Fibroblast of skin of right quadriceps (primary cell): ENCODE measurements at regions not wholly inside any gene's neighbourhood (a gene's known extent, or its start where the extent isn't known, plus 50 kb on each side); places are given as distances from the start of the nearest gene placed in this dataset.
"Not testable (repeated sequence)": the region's sequence is repeated elsewhere in the genome, so short reads cannot be mapped to it uniquely, and the experiment has no call there.

Source experiments
- DNase-seq: peaks from one replicate; pipeline ENCODE4 v3.0.0-alpha.2; 2013

DNA sequence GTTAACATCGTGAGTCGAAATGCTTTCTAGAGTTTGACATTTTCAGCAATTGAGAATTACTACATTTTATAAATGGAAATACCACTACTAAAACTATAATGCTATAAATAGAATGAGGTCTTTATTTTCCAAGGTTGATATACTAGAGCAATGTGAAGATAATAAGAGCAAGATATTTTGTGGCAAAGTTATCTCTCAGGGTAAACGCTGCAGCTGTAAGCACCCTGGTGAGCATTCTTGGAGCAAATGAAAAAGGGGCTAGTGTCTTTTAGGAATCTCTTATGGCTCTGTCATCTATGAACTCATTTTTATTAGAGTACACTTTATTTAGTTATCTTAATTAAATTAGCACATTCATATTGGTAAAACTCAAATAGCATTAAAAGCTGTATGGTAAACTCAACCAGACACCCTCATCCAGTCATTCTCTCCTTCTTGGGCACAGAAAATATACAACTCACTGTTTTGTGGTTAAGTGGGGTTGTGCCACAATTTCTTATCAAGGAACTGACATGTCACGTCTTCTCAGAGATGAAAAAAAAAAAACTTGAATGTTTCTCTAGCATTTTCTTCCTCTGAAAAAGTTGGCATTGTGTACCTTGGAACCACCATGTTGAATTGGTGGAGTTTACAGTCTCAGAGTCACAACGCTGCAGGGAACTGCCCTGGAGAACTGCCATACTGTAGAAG lies 289.5 kb upstream of the PFKP start:
- DNase-seq = no peak

DNA sequence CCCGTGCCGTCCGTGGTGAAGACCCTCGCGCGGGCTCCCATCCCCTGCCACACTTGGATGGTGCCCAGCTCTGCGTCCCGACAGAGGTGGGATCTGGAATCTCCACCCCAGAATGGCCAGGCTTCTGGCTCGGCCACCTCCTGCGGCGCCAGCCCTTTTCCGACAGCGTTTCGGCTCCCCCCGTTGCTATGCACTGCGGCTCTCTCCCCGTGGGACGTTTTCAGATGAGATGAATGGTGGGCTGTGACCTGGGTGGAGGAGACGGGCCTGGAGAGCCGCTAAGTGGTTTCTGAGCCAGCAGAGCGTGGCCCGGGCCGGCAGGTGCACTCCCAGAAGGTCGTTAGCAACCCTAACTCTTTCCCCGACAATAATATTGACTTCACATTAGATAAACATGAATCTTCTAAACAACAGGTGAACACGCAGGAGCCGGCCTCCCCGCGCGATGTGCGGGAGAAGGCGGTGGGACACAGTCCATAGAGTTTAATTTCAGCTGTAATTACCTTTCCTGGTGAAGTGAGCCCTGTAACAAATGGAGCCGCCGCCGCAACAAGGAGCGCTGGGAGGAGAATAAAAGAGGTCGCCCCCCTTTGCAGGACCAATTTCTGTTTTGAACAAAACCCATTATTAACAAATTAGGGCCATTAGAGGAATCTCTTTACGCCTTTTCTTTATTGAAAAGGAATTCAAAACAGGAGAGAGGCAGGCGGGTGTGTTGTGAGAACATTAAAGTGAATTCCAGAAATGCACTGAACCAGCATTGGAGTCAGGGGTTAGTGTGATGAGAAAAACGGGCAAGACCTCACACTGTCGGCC lies 294.3 kb upstream of the PFKP start:
- DNase-seq = no peak

DNA sequence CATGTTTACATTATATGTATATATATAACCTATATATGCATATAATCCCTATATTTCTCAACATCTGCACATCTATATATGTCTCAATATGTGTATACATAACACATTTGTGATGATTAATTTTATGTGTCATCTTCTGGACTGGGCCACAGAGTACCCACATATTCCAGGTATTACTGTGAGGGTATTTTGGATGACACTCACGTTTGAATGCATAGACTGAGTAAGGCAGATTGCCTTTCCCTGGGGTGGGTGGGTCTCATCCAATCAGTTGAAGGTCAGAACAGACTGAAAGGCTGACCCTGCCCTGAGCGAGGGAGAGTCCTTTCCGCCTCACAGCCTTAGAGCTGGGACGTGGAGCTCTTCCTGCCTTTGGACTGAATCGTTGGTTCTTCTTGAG lies 295.2 kb upstream of the PFKP start:
- no peak for DNase-seq

DNA sequence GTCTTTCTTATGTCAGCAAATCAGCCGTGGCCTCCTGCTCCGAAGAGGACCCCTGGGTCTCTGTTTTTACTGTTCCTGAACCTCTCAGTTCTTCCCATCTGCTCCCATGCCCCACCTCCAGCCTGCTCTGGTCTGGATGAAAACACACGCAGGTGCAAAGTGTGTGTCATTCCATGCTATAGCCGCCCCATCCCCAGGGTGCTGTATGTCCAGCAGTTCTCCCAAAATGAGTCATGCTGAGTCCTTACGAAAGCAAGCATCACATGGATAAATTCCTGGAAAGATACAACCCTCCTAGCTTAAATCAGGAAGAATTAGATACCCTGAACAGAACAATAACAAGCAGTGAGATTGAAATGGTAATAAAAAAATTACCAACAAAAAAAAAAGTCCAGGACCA lies 300.1 kb upstream of the PFKP start:
- DNase-seq = not testable (repeated sequence)

DNA sequence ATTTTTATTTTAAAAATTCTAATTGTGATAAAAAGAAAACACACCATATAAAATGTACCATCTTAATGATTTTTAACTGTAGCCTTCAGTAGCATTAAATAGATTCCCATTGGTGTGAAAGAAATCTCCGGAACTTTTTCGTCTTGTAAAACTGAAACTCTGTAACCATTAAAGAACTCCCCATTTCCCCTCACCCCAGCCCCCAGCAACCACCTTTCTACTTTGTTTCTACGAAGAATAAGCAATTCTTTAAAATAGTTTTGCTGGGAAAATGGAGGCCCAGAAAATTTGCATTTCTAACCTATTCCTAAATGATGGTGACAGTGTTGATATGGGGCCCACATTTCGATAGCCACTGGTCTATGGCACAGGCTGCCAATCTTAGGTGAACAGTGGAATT lies 305.4 kb upstream of the PFKP start:
- no peak for DNase-seq

DNA sequence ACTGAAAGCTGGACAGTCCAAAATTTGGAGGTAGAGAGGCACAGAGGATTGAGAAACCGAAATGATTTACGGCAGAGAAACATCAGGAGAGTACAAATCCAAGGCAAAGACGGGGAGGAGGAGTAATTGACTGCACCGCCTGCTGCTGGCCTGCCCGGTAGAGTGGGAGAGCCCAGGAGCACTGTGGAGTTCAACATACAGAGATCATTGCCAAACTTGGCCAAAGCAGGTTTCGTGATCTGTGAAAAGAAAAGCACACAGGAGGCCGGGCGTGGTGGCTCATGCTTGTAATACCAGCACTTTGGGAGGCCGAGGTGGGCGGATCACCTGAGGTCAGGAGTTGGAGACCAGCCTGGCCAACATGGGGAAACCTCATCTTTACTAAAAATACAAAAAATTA lies 306.0 kb upstream of the PFKP start:
- no peak for DNase-seq

DNA sequence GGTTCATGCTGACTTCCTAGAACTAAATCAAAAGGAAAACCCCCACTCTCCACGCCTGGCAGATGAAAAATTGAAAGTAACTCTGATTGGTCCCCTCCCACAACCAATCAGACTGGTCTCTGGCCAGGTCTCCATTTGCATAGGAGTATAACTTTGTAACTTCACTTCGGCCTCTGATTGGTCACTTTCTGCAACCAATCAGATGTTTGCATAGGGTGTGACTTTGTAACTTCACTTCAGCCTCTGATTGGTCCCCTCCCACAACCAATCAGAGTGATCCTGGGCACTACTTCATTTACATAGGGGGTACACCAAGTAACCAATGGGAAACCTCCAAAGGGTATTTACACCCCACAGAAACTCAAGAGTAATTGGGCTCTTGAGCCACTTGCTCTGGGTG lies 306.6 kb upstream of the PFKP start:
- no peak for DNase-seq

DNA sequence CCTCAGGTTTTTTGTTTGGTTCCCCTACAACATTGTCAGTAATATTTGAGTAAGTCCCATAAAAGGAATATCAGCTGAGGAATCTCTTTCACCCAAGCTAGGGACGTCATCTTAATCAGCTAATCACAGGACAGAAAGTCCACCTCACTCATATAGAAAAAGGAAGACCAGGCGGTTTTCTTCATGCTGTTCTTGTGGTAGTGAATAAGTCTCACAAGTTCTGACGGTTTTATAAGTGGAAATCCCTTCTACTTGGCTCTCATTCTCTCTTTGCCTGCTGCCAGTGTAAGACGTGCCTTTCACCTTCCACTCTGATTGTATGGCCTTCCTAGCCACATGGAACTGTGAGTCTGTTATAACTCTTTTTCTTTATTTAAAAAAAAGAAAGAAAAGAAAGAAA lies 308.1 kb upstream of the PFKP start:
- DNase-seq = no peak

DNA sequence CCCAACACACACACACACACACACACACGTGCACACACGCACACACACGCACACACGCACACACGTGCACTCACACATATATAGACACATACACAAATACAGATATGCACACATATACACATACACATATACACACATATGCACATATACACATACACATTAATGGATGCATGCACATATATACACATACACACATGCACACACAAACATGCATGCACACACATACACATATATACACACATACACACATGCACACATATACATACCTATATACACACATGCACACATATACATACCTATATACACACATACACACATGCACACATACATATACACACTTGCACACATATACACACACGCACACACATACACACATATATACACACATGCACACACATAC lies 312.4 kb upstream of the PFKP start:
- no peak for DNase-seq

DNA sequence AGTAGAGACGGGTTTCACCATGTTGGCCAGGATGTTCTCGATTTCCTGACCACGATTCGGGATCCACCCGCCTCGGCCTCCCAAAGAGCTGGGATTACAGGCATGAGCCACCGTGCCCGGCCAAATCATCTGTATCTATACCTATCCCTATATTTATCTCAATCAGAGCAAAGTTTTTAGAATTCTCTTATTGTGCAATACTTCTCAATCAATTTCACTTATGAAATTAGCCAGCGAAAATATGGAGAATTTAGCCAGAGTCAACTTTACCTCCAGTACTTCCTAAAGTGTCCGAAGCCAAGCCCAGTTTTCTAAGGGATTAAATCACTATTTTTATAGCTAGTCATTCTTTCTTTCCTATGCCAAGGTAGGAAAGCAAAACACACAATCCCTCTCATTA lies 319.1 kb upstream of the PFKP start:
- DNase-seq = no peak

DNA sequence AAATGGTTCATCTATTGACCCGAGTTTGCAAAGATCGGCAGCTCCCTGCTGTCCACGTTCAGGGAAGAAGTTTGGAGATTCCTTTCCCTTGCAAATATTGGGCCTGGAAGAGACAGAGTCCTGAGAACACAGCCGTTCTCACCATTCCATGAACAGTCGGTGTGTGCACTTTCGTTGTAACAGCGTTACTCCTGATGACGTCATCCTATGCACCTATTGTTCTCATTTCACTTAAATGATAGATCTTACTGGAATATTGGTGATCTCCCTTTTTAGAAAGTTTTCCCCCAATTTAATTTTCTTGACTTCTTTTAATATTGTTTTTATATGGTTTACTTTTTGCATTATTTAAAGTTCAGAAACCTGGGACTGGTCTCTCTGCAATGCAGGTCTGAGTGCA lies 320.7 kb upstream of the PFKP start:
- DNase-seq = no peak

DNA sequence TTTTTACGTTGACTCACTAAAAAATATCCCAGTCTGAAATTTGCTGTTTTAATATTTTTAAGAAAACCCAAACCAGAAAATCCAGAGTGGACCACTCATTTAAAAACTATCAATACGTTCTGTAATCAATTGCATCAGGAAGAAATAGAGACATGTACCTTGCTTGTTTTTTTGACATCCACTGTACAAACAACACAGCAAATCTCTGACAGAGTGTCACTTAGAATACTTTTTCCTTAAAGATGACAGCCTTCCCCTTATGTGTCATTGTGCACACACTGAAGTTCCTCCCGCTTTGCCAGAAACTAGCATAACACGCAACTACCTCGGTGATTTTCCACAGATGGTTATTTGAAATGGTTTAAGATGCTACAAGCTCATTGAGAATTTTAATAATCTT lies 321.7 kb upstream of the PFKP start:
- no peak for DNase-seq

DNA sequence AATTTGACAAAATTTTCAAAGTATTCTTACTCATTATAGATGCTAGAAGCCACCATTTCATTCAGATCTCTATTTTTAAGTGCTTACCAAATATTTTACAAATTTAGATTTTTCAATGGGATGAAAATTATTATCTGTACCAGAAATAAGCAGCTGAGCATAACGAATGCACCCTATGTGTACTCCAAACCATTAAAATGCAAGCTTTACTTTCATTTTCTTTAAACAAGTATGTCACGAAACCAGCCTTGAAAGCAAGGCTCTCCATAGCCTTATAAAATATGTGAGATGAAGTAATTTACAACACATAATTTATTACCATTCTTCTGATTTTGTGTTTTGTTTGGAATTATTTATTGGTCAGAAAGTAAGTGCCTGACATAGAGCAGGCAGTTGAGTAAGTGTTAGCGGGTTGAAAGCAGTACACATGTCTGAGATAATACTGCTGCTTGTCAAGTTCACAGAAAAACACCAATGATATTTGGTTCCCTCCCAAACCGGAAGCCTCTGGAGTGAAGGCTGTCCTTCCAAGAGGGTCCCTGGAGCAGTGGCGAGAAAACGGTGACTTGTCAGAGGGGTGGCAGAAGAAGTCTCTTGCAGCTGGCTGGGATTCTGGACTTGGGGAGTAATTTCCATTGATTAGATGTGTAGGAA lies 322.7 kb upstream of the PFKP start:
- DNase-seq = no peak

DNA sequence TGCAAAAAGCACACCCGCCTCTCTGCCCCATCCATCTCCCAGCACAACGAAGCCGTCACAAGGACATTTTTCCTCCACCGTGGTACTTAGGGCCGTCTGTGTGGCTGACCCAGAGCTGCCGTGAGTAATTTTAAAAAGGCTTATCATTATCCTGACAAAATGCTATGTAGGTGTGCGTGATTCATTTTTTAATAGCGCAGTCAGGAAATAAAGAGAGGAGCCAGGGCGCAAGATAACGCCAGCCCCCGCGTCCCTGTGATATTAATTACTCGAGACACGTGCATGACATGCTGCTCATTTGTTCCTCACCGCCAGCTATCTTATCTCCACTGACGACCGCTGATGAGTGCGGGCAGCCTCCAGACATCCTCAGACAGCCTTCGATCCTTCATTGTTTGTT lies 332.7 kb upstream of the PFKP start:
- no peak for DNase-seq

DNA sequence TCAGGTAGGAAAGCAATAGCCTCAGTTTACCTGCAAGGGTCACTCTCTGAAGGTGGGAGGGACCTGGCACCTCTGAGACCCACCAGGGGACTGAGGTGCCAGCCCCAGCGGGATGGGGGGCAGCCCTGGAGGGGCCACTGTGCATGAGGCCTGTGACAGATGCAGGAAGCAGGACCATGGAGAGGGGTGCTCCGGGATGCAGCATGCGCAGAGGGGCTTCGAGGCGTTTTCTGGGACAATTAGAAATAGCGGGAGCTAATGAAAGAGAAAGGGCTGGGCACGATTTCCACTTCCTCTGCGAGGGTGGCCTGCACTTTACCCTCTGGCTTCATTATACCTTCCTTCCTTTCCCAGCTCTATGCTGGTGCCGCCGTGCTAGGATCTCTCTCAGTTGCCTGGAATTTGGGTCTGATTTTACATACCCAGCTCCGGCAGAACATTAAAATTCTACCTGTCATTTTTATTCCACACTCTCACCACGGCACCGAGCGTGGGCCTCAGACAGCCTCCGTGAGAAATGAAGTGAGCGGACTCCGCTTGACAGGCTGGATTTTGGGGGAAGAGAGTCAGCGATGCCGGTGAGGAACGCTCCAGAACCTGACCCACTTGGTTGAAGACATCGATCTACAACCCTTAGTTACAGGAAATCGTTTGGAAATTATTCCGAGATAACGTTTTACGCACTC lies 333.9 kb upstream of the PFKP start:
- DNase-seq = no peak

DNA sequence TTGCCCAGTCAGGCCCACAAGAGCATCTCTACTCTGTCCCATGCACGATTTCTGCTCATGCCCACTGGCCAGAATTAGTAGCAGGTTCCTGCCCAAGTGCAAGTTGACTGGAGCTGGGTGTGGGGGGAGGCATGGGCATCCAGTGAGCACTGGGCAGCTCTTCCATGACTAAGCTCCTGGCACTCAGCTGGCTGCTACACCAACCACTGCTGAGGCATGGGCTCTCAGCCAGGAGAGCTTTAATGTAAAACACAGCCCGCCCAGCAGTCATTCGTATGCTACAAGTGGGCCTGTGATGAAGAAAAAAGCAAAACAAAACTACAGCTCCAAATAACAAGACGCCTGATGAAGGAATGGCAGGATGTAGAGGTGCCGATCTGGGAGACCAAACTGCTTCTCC lies 335.4 kb upstream of the PFKP start:
- DNase-seq = no peak

DNA sequence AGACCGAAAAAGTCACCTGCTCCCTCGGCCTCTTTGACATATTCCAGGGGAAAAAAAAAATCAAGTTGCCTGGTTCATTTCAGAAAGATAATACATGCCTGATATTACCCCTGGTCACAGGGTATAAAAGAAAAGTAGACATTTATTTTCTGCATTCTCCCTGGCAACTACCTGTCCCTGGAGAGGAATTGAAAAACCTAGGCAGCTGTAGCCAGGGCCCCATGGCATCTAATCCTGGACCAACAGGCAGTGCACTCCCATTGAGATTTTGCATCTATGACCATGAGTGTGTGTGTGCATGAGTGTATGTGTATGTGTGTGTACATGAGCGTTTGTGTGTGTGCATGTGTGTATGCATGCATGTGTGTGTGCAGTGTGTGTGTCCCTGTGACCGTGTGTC lies 338.2 kb upstream of the PFKP start:
- no peak for DNase-seq

DNA sequence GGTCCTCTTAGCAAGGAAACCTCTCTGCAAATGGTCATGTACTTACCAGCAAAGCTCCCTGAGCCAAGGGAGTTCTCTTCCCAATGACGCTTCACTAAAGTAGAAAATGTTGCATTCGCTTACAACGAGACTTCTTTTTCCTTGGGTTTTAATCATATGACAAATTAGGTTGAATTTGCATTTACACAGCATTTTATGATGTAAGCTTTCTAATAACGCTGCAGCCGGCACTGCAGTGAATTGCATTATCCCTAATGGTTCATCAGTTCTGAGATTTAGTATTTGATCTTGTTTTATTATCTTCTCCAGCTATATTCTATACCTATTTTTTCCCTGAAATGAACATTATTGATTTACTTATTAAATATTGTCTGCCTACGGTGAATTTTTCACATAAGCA lies 339.3 kb upstream of the PFKP start:
- DNase-seq = no peak

DNA sequence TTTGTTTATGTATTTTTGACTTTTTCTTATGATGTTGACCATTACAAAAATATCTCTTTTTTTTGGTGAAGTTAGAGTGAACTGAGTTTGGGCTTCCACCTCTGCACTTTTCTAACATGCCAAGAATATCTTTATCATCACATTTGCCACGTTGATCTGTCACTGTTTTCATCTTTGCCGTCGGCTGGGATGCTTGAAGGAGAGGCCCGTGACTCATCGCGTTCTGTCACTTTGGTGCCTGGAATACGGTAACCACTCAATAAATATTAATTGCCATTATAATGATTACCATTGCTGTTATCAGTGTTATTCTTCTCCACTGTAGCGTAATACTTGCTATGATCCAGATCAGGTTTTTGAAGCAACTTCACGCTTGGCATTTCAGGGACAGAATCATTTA lies 350.8 kb upstream of the PFKP start:
- no peak for DNase-seq

DNA sequence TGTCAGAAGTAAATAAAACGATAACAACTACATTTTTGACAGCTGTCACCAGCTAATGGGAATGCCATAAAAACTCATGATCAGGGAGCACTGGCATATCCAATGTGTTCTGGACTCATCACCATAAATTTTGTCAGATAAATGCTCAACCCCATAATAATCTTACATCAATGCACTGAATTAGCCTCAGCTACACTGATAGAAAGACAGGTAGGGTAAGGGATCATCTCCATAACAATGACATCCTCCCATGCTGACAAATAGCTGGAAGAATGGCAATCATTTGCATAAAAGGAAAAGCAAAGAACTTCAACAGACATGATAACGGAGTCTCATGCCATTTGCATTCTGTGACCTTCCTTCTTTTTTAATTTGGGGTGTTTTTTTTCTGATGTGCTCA lies 352.8 kb upstream of the PFKP start:
- no peak for DNase-seq

DNA sequence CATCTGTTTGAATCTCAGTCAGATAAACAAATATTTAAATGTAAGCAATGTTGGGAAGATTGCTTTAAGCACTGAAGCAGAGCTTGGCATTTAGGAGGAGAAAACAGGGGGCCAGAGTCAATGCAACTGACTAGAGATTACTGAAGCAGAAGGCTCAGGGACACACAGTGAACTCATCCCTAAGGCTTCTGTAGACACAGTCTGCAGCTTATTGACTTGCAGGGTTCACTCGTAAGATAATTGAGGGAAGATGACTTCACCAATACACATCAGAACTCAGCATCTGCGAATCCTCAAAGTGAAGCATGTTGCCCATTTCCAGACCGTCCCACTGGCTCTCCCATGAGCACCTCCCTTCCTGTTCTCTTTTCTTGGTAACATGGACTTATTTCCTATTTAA lies 363.4 kb upstream of the PFKP start:
- no peak for DNase-seq

DNA sequence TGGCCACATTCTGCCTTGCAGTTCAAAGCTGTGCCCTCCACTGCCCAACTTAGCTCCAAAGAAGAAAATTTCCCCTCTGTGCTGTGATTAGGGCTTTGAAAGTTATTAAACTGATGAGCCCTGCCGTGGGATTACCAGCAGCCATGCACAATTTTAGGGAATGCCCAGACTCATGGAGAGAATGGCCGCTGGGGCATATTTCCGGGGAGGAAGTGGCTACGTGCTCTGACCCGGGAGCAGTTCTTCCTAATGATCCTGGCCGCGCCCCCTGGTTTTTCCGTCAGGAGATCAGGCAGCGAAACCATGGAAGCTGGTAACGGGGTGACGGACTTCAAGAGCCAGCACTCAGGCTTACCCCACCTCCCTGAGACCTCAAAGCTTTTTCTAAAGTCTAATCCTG lies 365.5 kb upstream of the PFKP start:
- no peak for DNase-seq

DNA sequence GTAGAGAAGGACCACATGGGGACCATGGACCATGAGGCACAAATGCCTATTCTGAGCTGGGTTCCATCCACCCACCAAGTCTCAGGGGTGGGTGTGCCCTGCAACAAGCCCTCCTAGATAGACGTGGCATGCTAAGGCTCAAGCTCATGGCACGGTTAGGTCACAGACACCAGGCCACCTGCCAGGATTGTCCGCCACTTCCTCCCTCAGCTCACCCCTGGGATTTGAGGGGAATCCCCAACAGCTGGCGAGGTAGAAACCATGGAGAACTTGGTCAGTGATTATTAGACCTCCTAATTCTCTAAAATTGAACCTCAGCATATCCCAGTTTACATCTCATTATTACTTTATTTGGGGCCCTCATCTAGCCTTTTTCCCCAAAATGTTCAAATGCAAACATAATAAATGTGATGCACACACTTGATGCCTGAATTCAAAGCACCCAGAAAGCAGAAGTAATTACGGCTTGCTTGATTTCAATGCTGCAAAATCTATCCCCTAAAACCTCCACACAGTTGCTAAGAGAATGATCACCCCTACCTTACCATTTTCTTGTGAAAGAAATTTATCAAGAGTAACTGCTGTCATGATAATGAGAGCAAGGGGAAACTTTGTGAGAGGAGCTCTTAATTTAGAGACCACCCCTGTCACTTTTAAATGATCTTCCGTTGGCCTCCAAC lies 366.6 kb upstream of the PFKP start:
- DNase-seq = no peak
